ENCODE measurements at regions not wholly inside any gene's neighbourhood (a gene's known extent, or its start where the extent isn't known, plus 50 kb on each side); places are given as distances from the start of the nearest gene placed in this dataset.

- Histone ChIP-seq H4K8ac (ENCODE audit: extremely low read depth, insufficient read depth, low read length) (no peak overlapping the region), H2AK5ac (ENCODE audit: low read depth, low read length) (no peak overlapping the region), H2BK5ac (ENCODE audit: low read depth, low read length) (no peak overlapping the region), H2AFZ (ENCODE audit: low read length) (no peak overlapping the region), H3K27me3 (replicated peaks in 1 of 4; ENCODE audit: control insufficient read depth in 3 of 4, extremely low read depth in 1 of 4, insufficient read depth in 3 of 4, low read length in 3 of 4) (no peaks in the 10 kb centered on the region), H3K4me2 (ENCODE audit: insufficient read depth in 1 of 2, low read depth in 2 of 2, low read length in 2 of 2) (no peak overlapping the region), H4K20me1 (replicated peaks in 1 of 2; ENCODE audit: control insufficient read depth in 1 of 2, insufficient read depth in 2 of 2, low read length in 2 of 2) (no peaks in the 10 kb centered on the region), H2BK12ac (ENCODE audit: low read depth, low read length) (no peak overlapping the region), H2BK15ac (ENCODE audit: low read length) (no peak overlapping the region), H3K4me1 (replicated peaks in 1 of 4; ENCODE audit: control insufficient read depth in 3 of 4, insufficient read depth in 4 of 4, low read length in 3 of 4) (peaks cover 0 to 4% (median 0%) of the 10 kb centered on the region in 4 experiments; a peak in 1 of 7 replicates), H2BK20ac (ENCODE audit: low read length) (no peak overlapping the region), H3K79me1 (ENCODE audit: low read depth, low read length) (no peaks in the 10 kb centered on the region), H3K27ac (ENCODE audit: low read depth, low read length) (no peak overlapping the region), H3K4me3 (ENCODE audit: extremely low read depth in 1 of 4, insufficient read depth in 2 of 4, low read depth in 3 of 4, low read length in 4 of 4) (no peak overlapping the region), H3K79me2 (ENCODE audit: control insufficient read depth in 1 of 2, insufficient read depth in 2 of 2, low read length in 2 of 2) (no peaks in the 10 kb centered on the region), H3K9me3 (ENCODE audit: insufficient read depth in 2 of 2, low read depth in 1 of 2, low read length in 1 of 2) (no peaks in the 10 kb centered on the region), H4K5ac (ENCODE audit: insufficient read length, low read depth, low read length) (no peak overlapping the region), H3K23ac (ENCODE audit: insufficient read length) (no peak overlapping the region), H3K36me3 (ENCODE audit: control insufficient read depth in 2 of 4, insufficient read depth in 4 of 4, low read length in 3 of 4) (no peaks in the 10 kb centered on the region), H2BK120ac (replicated peaks; ENCODE audit: low read depth, low read length) (no peak overlapping the region), H3K23me2 (ENCODE audit: low read depth, low read length) (no peaks in the 10 kb centered on the region), H3K14ac (ENCODE audit: insufficient read length) (no peak overlapping the region), H4K91ac (replicated peaks; ENCODE audit: insufficient read length, low read length) (no peak overlapping the region), H3K4ac (replicated peaks; ENCODE audit: insufficient read length, low read depth, low read length) (no peak overlapping the region), H3K9ac (replicated peaks in 1 of 4; ENCODE audit: extremely low read depth in 1 of 4, low read depth in 3 of 4, low read length in 3 of 4) (no peak overlapping the region), H3K56ac (replicated peaks; ENCODE audit: insufficient read length, low read depth, low read length) (no peak overlapping the region), H3K18ac (ENCODE audit: extremely low read depth, low read length) (no peak overlapping the region)
- FAIRE-seq: no peak
- CTCF ChIA-PET (ENCODE audit: partially characterized antibody): interaction anchor here (0.6 to 1.1 kb wide), 3 partner anchors 19 to 604 kb away, joined by 3 read pairs; no protein-coding TSS in a partner anchor
- WGBS, 2 experiments (ENCODE audit: extremely low coverage in 1 of 2, insufficient coverage in 1 of 2, insufficient read length in 1 of 2, insufficient replicate concordance in 2 of 2, low coverage in 1 of 2, low lambda C conversion rate in 2 of 2, missing lambda C conversion rate in 1 of 2): 89% methylated on average over 11 of the region's 11 CpGs; no CpG with 5 or more reads in 1 of the 2 experiments
- no peak for DNase-seq (ENCODE audit: low read depth in 1 of 2, low spot score in 2 of 2)
- POLR2A ChIA-PET (ENCODE audit: partially characterized antibody): interaction anchor here (1.2 kb wide), 1 partner anchor 31 kb away, joined by 3 read pairs; no protein-coding TSS in a partner anchor
- TF ChIP-seq RAD21 (IDR thresholded peaks at IDR 0.05 in 1 of 2, conservative IDR thresholded peaks at IDR 0.05 in 1 of 2; ENCODE audit: low read depth in 2 of 2, low read length in 2 of 2) (no peak), RXRA (IDR thresholded peaks at IDR 0.05; ENCODE audit: insufficient read depth, low read depth, low read length) (no peak), CTBP2 (IDR thresholded peaks at IDR 0.05; ENCODE audit: borderline replicate concordance, insufficient read depth, insufficient read length, low read length) (no peak), POU5F1 (IDR thresholded peaks at IDR 0.05; ENCODE audit: low read depth, low read length) (no peak), USF2 (IDR thresholded peaks at IDR 0.05; ENCODE audit: low read length) (no peak), SRF (IDR thresholded peaks at IDR 0.05; ENCODE audit: low read depth, low read length) (no peak), CTCF (IDR thresholded peaks at IDR 0.05; ENCODE audit: control extremely low read depth in 1 of 3, insufficient read depth in 1 of 3, low read depth in 1 of 3, low read length in 3 of 3) (no peak), KDM1A (IDR thresholded peaks at IDR 0.05; ENCODE audit: borderline replicate concordance, low read length) (no peak)
Measured at GRCh38 chr9:81097131-81097847, 592.1 kb downstream of the TLE1 start.
